ENCODE measurements at regions not wholly inside any gene's neighbourhood (a gene's known extent, or its start where the extent isn't known, plus 50 kb on each side); places are given as distances from the start of the nearest gene placed in this dataset.
A peak's percentile ranks its signal among the peaks of the same experiment; 100 is the strongest.
"Not testable (repeated sequence)": the region's sequence is repeated elsewhere in the genome, so short reads cannot be mapped to it uniquely, and the experiment has no call there.

DNA sequence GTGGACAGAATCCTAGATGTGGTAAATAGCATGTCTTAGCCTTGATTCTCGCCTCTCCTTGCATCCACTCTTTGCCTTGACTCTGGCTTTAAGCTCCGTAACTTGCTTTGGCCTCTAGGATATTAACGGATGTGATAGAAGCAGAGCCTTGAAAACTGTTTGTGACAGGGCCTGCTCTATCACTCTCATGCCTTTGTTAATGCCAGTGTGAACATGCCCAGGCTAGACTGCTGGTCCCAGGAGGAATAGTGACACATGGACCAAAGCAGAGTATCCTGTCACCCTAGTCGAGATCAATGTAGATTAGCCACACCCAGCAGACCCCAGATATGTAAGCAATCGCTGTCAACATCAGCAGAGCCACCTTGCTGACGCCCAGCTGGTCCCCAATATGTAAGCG is 109.9 kb upstream of the C9orf72 start:
- no peak overlapping the region for H3K4me2 ChIP-seq (ENCODE audit: control insufficient read depth, extremely low read depth, insufficient read depth, low read depth, low read length)
- no peak overlapping the region for H3K4me3 ChIP-seq (ENCODE audit: control insufficient read depth in 2 of 3, extremely low read depth in 1 of 3, insufficient read depth in 2 of 3, low read depth in 1 of 3, low read length in 3 of 3)
- dilution Hi-C loops (cut with MboI; ENCODE audit: extremely low pct_ligation_motif_present, low sequenced_read_pairs) = no loop called here
- no peaks in the 10 kb centered on the region for H3K36me3 ChIP-seq (ENCODE audit: control insufficient read depth in 2 of 2, extremely low read depth in 1 of 2, insufficient read depth in 2 of 2, low read length in 2 of 2)
- H4K20me1 ChIP-seq (ENCODE audit: control insufficient read depth, extremely low read depth, insufficient read depth, low read length) = no peaks in the 10 kb centered on the region
- FAIRE-seq (no peak), DNase-seq (ENCODE audit: low read depth, low spot score) (no peak)
- no peak for TF ChIP-seq EZH2 (IDR thresholded peaks at IDR 0.05; ENCODE audit: low read length)
- no peak for TF ChIP-seq CTCF (optimal IDR thresholded peaks at IDR 0.05 in 1 of 3, IDR thresholded peaks at IDR 0.05 in 1 of 3, conservative IDR thresholded peaks at IDR 0.05 in 1 of 3; ENCODE audit: extremely low read depth in 1 of 3, insufficient read depth in 2 of 3, low read length in 3 of 3)
- no peaks in the 10 kb centered on the region for H3K4me1 ChIP-seq (ENCODE audit: control insufficient read depth, extremely low read depth, insufficient read depth, low read length)
- H3K9me1 ChIP-seq (ENCODE audit: control insufficient read depth, extremely low read depth, insufficient read depth, low read length) = no peaks in the 10 kb centered on the region
- no peak overlapping the region for H3K27ac ChIP-seq (ENCODE audit: control insufficient read depth, insufficient read depth, low read length)
- no peak overlapping the region for H3K9ac ChIP-seq (ENCODE audit: control insufficient read depth, extremely low read depth, insufficient read depth, low read length)
- H3K79me2 ChIP-seq (ENCODE audit: control insufficient read depth, insufficient read depth, low read length) = no peaks in the 10 kb centered on the region
- peak overlapping the region; percentile 39 for H2AFZ ChIP-seq (ENCODE audit: control insufficient read depth, low read length)
- no peaks in the 10 kb centered on the region for H3K27me3 ChIP-seq (ENCODE audit: control insufficient read depth, extremely low read depth, insufficient read depth, low read length)
- H3K9me3 ChIP-seq (ENCODE audit: control insufficient read depth, low read depth, low read length) = no peaks in the 10 kb centered on the region

DNA sequence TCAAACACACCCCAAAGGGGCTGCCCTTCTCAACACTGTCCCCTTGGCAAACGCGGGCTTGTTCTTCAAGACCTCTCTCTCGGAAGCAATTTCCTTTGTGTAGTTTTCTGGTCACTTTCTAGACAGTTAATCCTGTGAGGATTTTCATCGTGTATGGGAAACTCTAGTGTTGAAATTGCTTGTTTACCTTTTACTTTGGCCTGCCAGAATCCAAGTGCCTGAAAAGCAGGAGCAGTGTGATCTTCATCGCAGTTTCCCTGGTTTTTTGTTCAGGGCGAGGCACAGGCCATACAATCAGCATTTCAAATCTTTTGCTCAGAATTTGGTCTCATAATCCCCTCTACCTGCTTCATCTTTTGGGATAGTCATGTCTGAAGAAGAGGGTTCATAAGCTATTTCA is 115.7 kb upstream of the C9orf72 start:
- no peak for FAIRE-seq
- Histone ChIP-seq H3K4me3 (ENCODE audit: control insufficient read depth in 2 of 3, extremely low read depth in 1 of 3, insufficient read depth in 2 of 3, low read depth in 1 of 3, low read length in 3 of 3) (no peak overlapping the region), H4K20me1 (ENCODE audit: control insufficient read depth, extremely low read depth, insufficient read depth, low read length) (no peaks in the 10 kb centered on the region), H3K79me2 (ENCODE audit: control insufficient read depth, insufficient read depth, low read length) (no peaks in the 10 kb centered on the region), H2AFZ (ENCODE audit: control insufficient read depth, low read length) (no peak overlapping the region), H3K9me1 (ENCODE audit: control insufficient read depth, extremely low read depth, insufficient read depth, low read length) (no peaks in the 10 kb centered on the region), H3K4me1 (ENCODE audit: control insufficient read depth, extremely low read depth, insufficient read depth, low read length) (no peaks in the 10 kb centered on the region), H3K9ac (ENCODE audit: control insufficient read depth, extremely low read depth, insufficient read depth, low read length) (no peak overlapping the region), H3K27ac (ENCODE audit: control insufficient read depth, insufficient read depth, low read length) (no peak overlapping the region), H3K9me3 (ENCODE audit: control insufficient read depth, low read depth, low read length) (no peaks in the 10 kb centered on the region), H3K36me3 (ENCODE audit: control insufficient read depth in 2 of 2, extremely low read depth in 1 of 2, insufficient read depth in 2 of 2, low read length in 2 of 2) (no peaks in the 10 kb centered on the region), H3K4me2 (ENCODE audit: control insufficient read depth, extremely low read depth, insufficient read depth, low read depth, low read length) (no peak overlapping the region), H3K27me3 (ENCODE audit: control insufficient read depth, extremely low read depth, insufficient read depth, low read length) (no peaks in the 10 kb centered on the region)
- no peak for DNase-seq (ENCODE audit: low read depth, low spot score)
- dilution Hi-C loops (cut with MboI; ENCODE audit: extremely low pct_ligation_motif_present, low sequenced_read_pairs) = no loop called here
- TF ChIP-seq CTCF (optimal IDR thresholded peaks at IDR 0.05 in 1 of 3, IDR thresholded peaks at IDR 0.05 in 1 of 3, conservative IDR thresholded peaks at IDR 0.05 in 1 of 3; ENCODE audit: extremely low read depth in 1 of 3, insufficient read depth in 2 of 3, low read length in 3 of 3) = no peak
- TF ChIP-seq EZH2 (IDR thresholded peaks at IDR 0.05; ENCODE audit: low read length) = no peak

DNA sequence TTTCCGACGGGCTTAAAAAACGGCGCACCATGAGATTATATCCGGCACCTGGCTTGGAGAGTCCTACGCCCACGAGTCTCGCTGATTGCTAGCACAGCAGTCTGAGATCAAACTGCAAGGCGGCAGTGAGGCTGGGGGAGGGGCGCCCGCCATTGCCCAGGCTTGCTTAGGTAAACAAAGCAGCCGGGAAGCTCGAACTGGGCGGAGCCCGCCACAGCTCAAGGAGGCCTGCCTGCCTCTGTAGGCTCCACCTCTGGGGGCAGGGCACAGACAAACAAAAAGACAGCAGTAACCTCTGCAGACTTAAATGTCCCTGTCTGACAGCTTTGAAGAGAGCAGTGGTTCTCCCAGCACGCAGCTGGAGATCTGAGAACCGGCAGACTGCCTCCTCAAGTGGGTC is 117.5 kb upstream of the C9orf72 start:
- H3K27ac ChIP-seq (ENCODE audit: control insufficient read depth, insufficient read depth, low read length); H3K9me3 ChIP-seq (ENCODE audit: control insufficient read depth, low read depth, low read length); H4K20me1 ChIP-seq (ENCODE audit: control insufficient read depth, extremely low read depth, insufficient read depth, low read length); H3K36me3 ChIP-seq (ENCODE audit: control insufficient read depth in 2 of 2, extremely low read depth in 1 of 2, insufficient read depth in 2 of 2, low read length in 2 of 2); H3K9ac ChIP-seq (ENCODE audit: control insufficient read depth, extremely low read depth, insufficient read depth, low read length); FAIRE-seq; DNase-seq (ENCODE audit: low read depth, low spot score); H3K79me2 ChIP-seq (ENCODE audit: control insufficient read depth, insufficient read depth, low read length); dilution Hi-C loops (cut with MboI; ENCODE audit: extremely low pct_ligation_motif_present, low sequenced_read_pairs); H3K9me1 ChIP-seq (ENCODE audit: control insufficient read depth, extremely low read depth, insufficient read depth, low read length); H3K4me3 ChIP-seq (ENCODE audit: control insufficient read depth in 2 of 3, extremely low read depth in 1 of 3, insufficient read depth in 2 of 3, low read depth in 1 of 3, low read length in 3 of 3); H2AFZ ChIP-seq (ENCODE audit: control insufficient read depth, low read length); H3K27me3 ChIP-seq (ENCODE audit: control insufficient read depth, extremely low read depth, insufficient read depth, low read length); H3K4me1 ChIP-seq (ENCODE audit: control insufficient read depth, extremely low read depth, insufficient read depth, low read length); H3K4me2 ChIP-seq (ENCODE audit: control insufficient read depth, extremely low read depth, insufficient read depth, low read depth, low read length): not testable (repeated sequence)

Data from keratinocyte (primary cell).